ENCODE measurements at regions not wholly inside any gene's neighbourhood (a gene's known extent, or its start where the extent isn't known, plus 50 kb on each side); places are given as distances from the start of the nearest gene placed in this dataset.

DNA sequence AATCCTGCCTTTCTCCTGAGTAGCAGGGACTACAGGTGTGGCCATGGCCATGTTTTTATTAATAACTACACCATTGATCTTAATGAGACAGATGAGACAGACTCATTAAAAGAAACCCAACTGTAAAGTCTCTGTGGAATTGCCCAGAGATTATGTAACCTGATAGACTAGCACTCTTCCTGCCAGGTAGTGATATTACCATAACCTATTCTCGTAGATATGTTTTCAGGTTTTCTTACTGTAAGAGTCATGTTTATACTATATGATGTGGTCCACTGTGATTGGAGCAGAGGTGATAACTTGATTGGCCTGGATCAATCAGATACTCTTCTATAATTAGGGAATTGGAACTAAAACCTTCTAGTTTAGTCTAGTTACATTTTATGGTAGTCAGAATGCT lies 93.7 kb downstream of the NFKBIZ start:
- Histone ChIP-seq H4K20me1 (ENCODE audit: insufficient read depth) (no peaks in the 10 kb centered on the region), H3K9me2 (no peaks in the 10 kb centered on the region), H3K4me2 (no peak overlapping the region), H3K4me3 (ENCODE audit: low read depth in 2 of 2, low read length in 1 of 2) (no peak overlapping the region), H3K79me2 (ENCODE audit: insufficient read depth) (no peaks in the 10 kb centered on the region), H3F3A (replicated peaks; ENCODE audit: insufficient read depth) (peaks cover 37% of the 10 kb centered on the region), H3K36me3 (replicated peaks in 1 of 2; ENCODE audit: control insufficient read depth in 1 of 2, insufficient read depth in 2 of 2, low read length in 1 of 2) (no peaks in the 10 kb centered on the region), H2AFZ (ENCODE audit: low read depth) (no peak overlapping the region), H3K9me3 (no peaks in the 10 kb centered on the region), H3K9ac (no peak overlapping the region), H3K27me3 (ENCODE audit: insufficient read depth) (no peaks in the 10 kb centered on the region), H3K27ac (ENCODE audit: low read depth in 2 of 2, low read length in 1 of 2) (peak overlapping the region in 1 of 2 experiments; percentile 96; a peak in 3 of 4 replicates), H3K4me1 (ENCODE audit: control insufficient read depth in 1 of 2, insufficient read depth in 2 of 2, low read depth in 1 of 2, low read length in 1 of 2) (peaks cover 10 to 45% of the 10 kb centered on the region in 2 experiments)
- ChIA-PET POLR2A (no interaction called here), CTCF (no interaction called here)
- WGBS (ENCODE audit: low lambda C conversion rate), result 86% methylated on average over 1 of the region's 1 CpG
- TF ChIP-seq YY1 (IDR thresholded peaks at IDR 0.05; ENCODE audit: low read depth), result no peak
- TF ChIP-seq, protein P1, sequence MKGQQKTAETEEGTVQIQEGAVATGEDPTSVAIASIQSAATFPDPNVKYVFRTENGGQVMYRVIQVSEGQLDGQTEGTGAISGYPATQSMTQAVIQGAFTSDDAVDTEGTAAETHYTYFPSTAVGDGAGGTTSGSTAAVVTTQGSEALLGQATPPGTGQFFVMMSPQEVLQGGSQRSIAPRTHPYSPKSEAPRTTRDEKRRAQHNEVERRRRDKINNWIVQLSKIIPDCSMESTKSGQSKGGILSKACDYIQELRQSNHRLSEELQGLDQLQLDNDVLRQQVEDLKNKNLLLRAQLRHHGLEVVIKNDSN (IDR thresholded peaks at IDR 0.05; ENCODE audit: borderline replicate concordance, low read depth), result no peak
- TF ChIP-seq RXRA (IDR thresholded peaks at IDR 0.05; ENCODE audit: borderline replicate concordance, low read depth), result no peak
- TF ChIP-seq, protein P2, sequence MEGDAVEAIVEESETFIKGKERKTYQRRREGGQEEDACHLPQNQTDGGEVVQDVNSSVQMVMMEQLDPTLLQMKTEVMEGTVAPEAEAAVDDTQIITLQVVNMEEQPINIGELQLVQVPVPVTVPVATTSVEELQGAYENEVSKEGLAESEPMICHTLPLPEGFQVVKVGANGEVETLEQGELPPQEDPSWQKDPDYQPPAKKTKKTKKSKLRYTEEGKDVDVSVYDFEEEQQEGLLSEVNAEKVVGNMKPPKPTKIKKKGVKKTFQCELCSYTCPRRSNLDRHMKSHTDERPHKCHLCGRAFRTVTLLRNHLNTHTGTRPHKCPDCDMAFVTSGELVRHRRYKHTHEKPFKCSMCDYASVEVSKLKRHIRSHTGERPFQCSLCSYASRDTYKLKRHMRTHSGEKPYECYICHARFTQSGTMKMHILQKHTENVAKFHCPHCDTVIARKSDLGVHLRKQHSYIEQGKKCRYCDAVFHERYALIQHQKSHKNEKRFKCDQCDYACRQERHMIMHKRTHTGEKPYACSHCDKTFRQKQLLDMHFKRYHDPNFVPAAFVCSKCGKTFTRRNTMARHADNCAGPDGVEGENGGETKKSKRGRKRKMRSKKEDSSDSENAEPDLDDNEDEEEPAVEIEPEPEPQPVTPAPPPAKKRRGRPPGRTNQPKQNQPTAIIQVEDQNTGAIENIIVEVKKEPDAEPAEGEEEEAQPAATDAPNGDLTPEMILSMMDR (IDR thresholded peaks at IDR 0.05), result no peak
- no peak for TF ChIP-seq ELF1 (IDR thresholded peaks at IDR 0.05)
- TF ChIP-seq MEF2A (IDR thresholded peaks at IDR 0.05; ENCODE audit: borderline replicate concordance, low read depth), result no peak
- no peak for TF ChIP-seq POLR2AphosphoS5 (IDR thresholded peaks at IDR 0.05; ENCODE audit: low read depth, low read length)
- TF ChIP-seq NFIC (IDR thresholded peaks at IDR 0.05; ENCODE audit: borderline replicate concordance), result no peak
- no peak for TF ChIP-seq GABPA (IDR thresholded peaks at IDR 0.05; ENCODE audit: low read depth)
- no peak for TF ChIP-seq RCOR1 (IDR thresholded peaks at IDR 0.05; ENCODE audit: low read length)
- no peak for TF ChIP-seq FOSL2 (IDR thresholded peaks at IDR 0.05; ENCODE audit: borderline replicate concordance, low read depth)
- TF ChIP-seq FOXM1 (IDR thresholded peaks at IDR 0.05; ENCODE audit: low read depth), result no peak
- no peak for TF ChIP-seq SIN3A (IDR thresholded peaks at IDR 0.05; ENCODE audit: borderline replicate concordance, low read depth, low read length)
- no peak for TF ChIP-seq EZH2phosphoT487 (IDR thresholded peaks at IDR 0.05; ENCODE audit: borderline replicate concordance, low read depth)
- TF ChIP-seq FOXJ3 (CRISPR knock-in tag; IDR thresholded peaks at IDR 0.05), result no peak
- DNase-seq, result no peak

DNA sequence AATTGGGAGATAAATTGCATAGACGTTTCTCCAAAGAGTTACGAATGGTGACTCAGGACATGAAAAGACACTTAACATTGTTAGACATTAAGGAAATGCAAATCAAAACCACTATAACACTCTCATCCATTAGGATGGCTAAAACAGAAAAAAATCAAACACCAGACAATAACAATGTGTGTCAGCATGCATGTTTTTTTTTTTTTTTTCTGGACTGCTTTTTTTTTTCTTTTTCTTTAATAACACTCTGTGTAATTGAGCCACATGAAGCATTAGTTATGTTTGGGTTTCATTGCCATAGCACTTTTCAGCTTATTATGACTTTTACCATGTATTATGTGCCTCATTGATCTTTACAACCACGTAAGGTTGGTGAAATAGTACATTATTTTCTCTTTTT lies 95.0 kb downstream of the NFKBIZ start:
- H3K4me3 ChIP-seq (ENCODE audit: low read depth in 2 of 2, low read length in 1 of 2), result no peak overlapping the region
- no peaks in the 10 kb centered on the region for H4K20me1 ChIP-seq (ENCODE audit: insufficient read depth)
- no peaks in the 10 kb centered on the region for H3K9me2 ChIP-seq
- 0 out of 2 replicates have a peak, but pooled peaks have one; percentile 4 for TF ChIP-seq JUND (IDR thresholded peaks at IDR 0.05)
- no peak for TF ChIP-seq FOSL2 (IDR thresholded peaks at IDR 0.05; ENCODE audit: borderline replicate concordance, low read depth)
- TF ChIP-seq, protein P3, sequence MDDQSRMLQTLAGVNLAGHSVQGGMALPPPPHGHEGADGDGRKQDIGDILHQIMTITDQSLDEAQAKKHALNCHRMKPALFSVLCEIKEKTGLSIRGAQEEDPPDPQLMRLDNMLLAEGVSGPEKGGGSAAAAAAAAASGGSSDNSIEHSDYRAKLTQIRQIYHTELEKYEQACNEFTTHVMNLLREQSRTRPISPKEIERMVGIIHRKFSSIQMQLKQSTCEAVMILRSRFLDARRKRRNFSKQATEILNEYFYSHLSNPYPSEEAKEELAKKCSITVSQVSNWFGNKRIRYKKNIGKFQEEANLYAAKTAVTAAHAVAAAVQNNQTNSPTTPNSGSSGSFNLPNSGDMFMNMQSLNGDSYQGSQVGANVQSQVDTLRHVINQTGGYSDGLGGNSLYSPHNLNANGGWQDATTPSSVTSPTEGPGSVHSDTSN (IDR thresholded peaks at IDR 0.05), result peak; percentile 41; the same call in 1 of the 2 replicates
- TF ChIP-seq TCF12 (IDR thresholded peaks at IDR 0.05), result no peak
- TF ChIP-seq EP300 (IDR thresholded peaks at IDR 0.05; ENCODE audit: borderline replicate concordance in 1 of 2, low read depth in 1 of 2, low read length in 1 of 2), result 0 out of 4 replicates have a peak, but pooled peaks of 1 of the 2 experiments have one; percentile 40
- ChIA-PET POLR2A (no interaction called here), CTCF (no interaction called here)
- H2AFZ ChIP-seq (ENCODE audit: low read depth), result no peak overlapping the region
- H3K4me2 ChIP-seq, result no peak overlapping the region
- peak overlapping the region in 1 of 2 experiments; percentile 96; a peak in 2 of 4 replicates for H3K27ac ChIP-seq (ENCODE audit: low read depth in 2 of 2, low read length in 1 of 2)
- H3F3A ChIP-seq (replicated peaks; ENCODE audit: insufficient read depth), result peaks cover 37% of the 10 kb centered on the region
- DNase-seq, result no peak
- H3K27me3 ChIP-seq (ENCODE audit: insufficient read depth), result no peaks in the 10 kb centered on the region
- no peaks in the 10 kb centered on the region for H3K36me3 ChIP-seq (replicated peaks in 1 of 2; ENCODE audit: control insufficient read depth in 1 of 2, insufficient read depth in 2 of 2, low read length in 1 of 2)
- no peaks in the 10 kb centered on the region for H3K9me3 ChIP-seq
- 47% methylated on average over 3 of the region's 3 CpGs for WGBS (ENCODE audit: low lambda C conversion rate)
- H3K9ac ChIP-seq, result no peak overlapping the region
- H3K79me2 ChIP-seq (ENCODE audit: insufficient read depth), result no peaks in the 10 kb centered on the region
- H3K4me1 ChIP-seq (ENCODE audit: control insufficient read depth in 1 of 2, insufficient read depth in 2 of 2, low read depth in 1 of 2, low read length in 1 of 2), result peaks cover 10 to 32% of the 10 kb centered on the region in 2 experiments
